ENCODE measurements at regions not wholly inside any gene's neighbourhood (a gene's known extent, or its start where the extent isn't known, plus 50 kb on each side); places are given as distances from the start of the nearest gene placed in this dataset.

GRCh38 chr7:24019841-24020240, 264.1 kb upstream of the NPY start:
- Histone ChIP-seq H3K9me3 (peaks cover 6% of the 10 kb centered on the region), H3K27ac (no peak overlapping the region), H3K4me1 (no peaks in the 10 kb centered on the region), H3K4me3 (no peak overlapping the region), H3K36me3 (ENCODE audit: insufficient read depth in 1 of 2, low read depth in 1 of 2) (no peaks in the 10 kb centered on the region), H3K27me3 (ENCODE audit: insufficient read depth in 3 of 3, low read length in 2 of 3) (no peaks in the 10 kb centered on the region)
- DNase-seq: no peak
- no peak for ATAC-seq
- 59 to 78% (median 72%) methylated on average over 5 of the region's 5 CpGs for WGBS, 3 donors
- intact Hi-C loops (cut with DNase I): no loop called here
- TF ChIP-seq CTCF (IDR thresholded peaks at IDR 0.05): no peak

DNA sequence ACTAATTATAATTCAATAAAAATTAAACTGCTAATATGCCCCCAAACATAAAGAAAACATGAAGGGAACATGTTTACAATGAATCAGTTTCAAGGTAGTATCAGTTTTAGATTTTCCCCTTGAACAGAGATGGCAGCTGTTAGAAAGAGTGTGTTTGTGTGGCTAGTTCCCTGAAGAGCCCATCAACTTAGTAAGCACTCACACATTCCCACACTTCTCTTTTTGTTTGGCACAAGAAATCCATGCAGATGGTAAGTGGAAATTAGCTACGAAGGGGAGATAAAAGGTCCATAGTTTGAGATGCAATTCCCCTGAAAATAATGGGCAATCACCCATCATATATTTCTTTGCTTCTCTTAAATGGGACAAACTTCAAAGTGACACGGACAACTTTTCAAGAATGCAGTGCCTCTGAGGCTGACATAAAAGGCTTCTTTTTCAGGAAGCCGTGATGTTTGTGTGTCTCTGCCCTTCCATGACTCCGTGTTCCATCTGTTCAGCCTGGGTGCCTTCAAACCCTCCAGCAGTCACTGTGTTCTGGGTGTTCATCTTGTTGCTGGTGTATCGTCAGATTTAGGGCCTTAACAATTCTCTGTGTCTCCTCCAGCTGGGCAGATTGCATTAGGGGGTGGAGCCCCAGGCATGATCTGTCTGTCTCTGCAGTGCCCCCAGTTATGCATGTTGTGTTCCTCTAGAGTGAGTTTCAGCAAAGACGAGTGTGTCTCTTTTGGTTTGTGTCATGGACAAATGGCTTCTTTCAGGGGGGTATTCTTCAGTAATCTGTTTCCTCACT, 259.5 kb upstream of the NPY start:
- H3K27ac ChIP-seq: no peak overlapping the region
- intact Hi-C loops (cut with DNase I): no loop called here
- no peak for DNase-seq
- no peaks in the 10 kb centered on the region for H3K36me3 ChIP-seq (ENCODE audit: insufficient read depth in 1 of 2, low read depth in 1 of 2)
- no peaks in the 10 kb centered on the region for H3K4me1 ChIP-seq
- 17 to 29% (median 21%) methylated on average over 6 of the region's 6 CpGs for WGBS, 3 donors
- TF ChIP-seq CTCF (IDR thresholded peaks at IDR 0.05): no peak
- ATAC-seq: no peak
- H3K27me3 ChIP-seq (ENCODE audit: insufficient read depth in 3 of 3, low read length in 2 of 3): no peaks in the 10 kb centered on the region
- H3K4me3 ChIP-seq: no peak overlapping the region
- no peaks in the 10 kb centered on the region for H3K9me3 ChIP-seq

- DNase-seq (no peak), ATAC-seq (no peak)
- intact Hi-C loops (cut with DNase I): no loop called here
- H3K27ac ChIP-seq: no peak overlapping the region
- 8 to 17% (median 11%) methylated on average over 2 of the region's 2 CpGs for WGBS, 3 donors
- no peaks in the 10 kb centered on the region for H3K36me3 ChIP-seq (ENCODE audit: insufficient read depth in 1 of 2, low read depth in 1 of 2)
- TF ChIP-seq CTCF (IDR thresholded peaks at IDR 0.05): no peak
- no peaks in the 10 kb centered on the region for H3K9me3 ChIP-seq
- H3K27me3 ChIP-seq (ENCODE audit: insufficient read depth in 3 of 3, low read length in 2 of 3): no peaks in the 10 kb centered on the region
- no peak overlapping the region for H3K4me3 ChIP-seq
- no peaks in the 10 kb centered on the region for H3K4me1 ChIP-seq
These were observed 258.9 kb upstream of the NPY start for GRCh38 chr7:24025094-24025493.

- WGBS, 3 donors: 83 to 94% (median 92%) methylated on average over 3 of the region's 3 CpGs
- intact Hi-C loops (cut with DNase I): no loop called here
These were observed 258.2 kb upstream of the NPY start for GRCh38 chr7:24025765-24026164.

More at GRCh38 chr7:24025765-24026164, 258.2 kb upstream of the NPY start:
- no peak for TF ChIP-seq CTCF (IDR thresholded peaks at IDR 0.05)
- Histone ChIP-seq H3K27ac (no peak overlapping the region), H3K36me3 (ENCODE audit: insufficient read depth in 1 of 2, low read depth in 1 of 2) (no peaks in the 10 kb centered on the region), H3K4me1 (no peaks in the 10 kb centered on the region), H3K9me3 (no peaks in the 10 kb centered on the region), H3K4me3 (no peak overlapping the region), H3K27me3 (ENCODE audit: insufficient read depth in 3 of 3, low read length in 2 of 3) (no peaks in the 10 kb centered on the region)
- no peak for DNase-seq
- ATAC-seq: no peak

All from psoas muscle (tissue), 7 donors.